H1 (cell line): ENCODE measurements at regions not wholly inside any gene's neighbourhood (a gene's known extent, or its start where the extent isn't known, plus 50 kb on each side); places are given as distances from the start of the nearest gene placed in this dataset.

ENCODE experiments used
- CTCF ChIA-PET: fragments of 300-600 bp; sonication (Branson Sonifier 250); formaldehyde crosslinking; loops from one replicate; lab custom pipeline; 2021; ENCODE audit not compliant: partially characterized antibody; lab: Charles Lee
- POLR2A ChIA-PET: fragments of 300-600 bp; sonication (Branson Sonifier 250); formaldehyde crosslinking; loops from one replicate; lab custom pipeline; 2021; ENCODE audit warnings: inconsistent platforms; ENCODE audit not compliant: partially characterized antibody; lab: Charles Lee
- DNase-seq, 2 experiments: peaks; one replicate each; pipeline versions ENCODE4 v3.0.0 to v3.0.0-alpha.2; 2010 to 2022; ENCODE audit warnings: low spot score in 2 of 2, low read depth in 1 of 2, mixed read lengths in 1 of 2
- FAIRE-seq: peaks from 2 replicates; lab custom pipeline; 2011; peaks lifted over from hg19 to GRCh38; lab: Jason Lieb, UNC
- H2AFZ ChIP-seq: 2 replicates; pipeline ENCODE4 v1.8.1; 2012; ENCODE audit warnings: low read length, inconsistent platforms
- H2AK5ac ChIP-seq: 2 replicates; pipeline ENCODE4 v1.6.1; 2013; ENCODE audit warnings: low read depth, low read length
- H2BK120ac ChIP-seq: replicated peaks from 2 replicates; pipeline ENCODE3; 2013; ENCODE audit warnings: low read depth, low read length, inconsistent platforms
- H2BK12ac ChIP-seq: 2 replicates; pipeline ENCODE4 v1.6.1; 2013; ENCODE audit warnings: low read depth, low read length
- H2BK15ac ChIP-seq: 2 replicates; pipeline ENCODE4 v1.6.1; 2013; ENCODE audit warnings: low read length
- H2BK20ac ChIP-seq: 2 replicates; pipeline ENCODE4 v1.6.1; 2013; ENCODE audit warnings: low read length
- H2BK5ac ChIP-seq: 2 replicates; pipeline ENCODE4 v1.6.1; 2013; ENCODE audit warnings: low read depth, low read length
- H3K14ac ChIP-seq: 2 replicates; pipeline ENCODE4 v1.6.1; 2013; ENCODE audit warnings: inconsistent platforms; ENCODE audit not compliant: insufficient read length
- H3K18ac ChIP-seq: 2 replicates; pipeline ENCODE4 v1.6.1; 2013; ENCODE audit warnings: low read length; ENCODE audit errors: extremely low read depth
- H3K23ac ChIP-seq: 2 replicates; pipeline ENCODE4 v1.6.1; 2013; ENCODE audit warnings: inconsistent platforms; ENCODE audit not compliant: insufficient read length
- H3K23me2 ChIP-seq: 2 replicates; pipeline ENCODE4 v1.6.1; 2013; ENCODE audit warnings: low read depth, low read length
- H3K27ac ChIP-seq: 2 replicates; pipeline ENCODE4 v1.6.1; 2011; ENCODE audit warnings: low read depth, low read length, inconsistent platforms
- H3K27me3 ChIP-seq, 4 experiments: replicated peaks in 1 of 4; 1 replicate in 1 of 4; 2 replicates in 3 of 4; pipeline versions ENCODE4 v1.6.1 to v1.8.1; 2011 to 2013; ENCODE audit warnings: low read length in 3 of 4, mild to moderate bottlenecking in 3 of 4, inconsistent platforms in 2 of 4, mixed read lengths in 2 of 4, moderate library complexity in 1 of 4; ENCODE audit not compliant: control insufficient read depth in 3 of 4, insufficient read depth in 3 of 4; ENCODE audit errors: extremely low read depth in 1 of 4
- H3K36me3 ChIP-seq, 4 experiments: 2 replicates each; pipeline versions ENCODE4 v1.6.1 to v1.8.1; 2011 to 2013; ENCODE audit warnings: mild to moderate bottlenecking in 4 of 4, low read length in 3 of 4, moderate library complexity in 2 of 4, control low read depth in 1 of 4, inconsistent platforms in 1 of 4; ENCODE audit not compliant: insufficient read depth in 4 of 4, control insufficient read depth in 2 of 4
- H3K4ac ChIP-seq: replicated peaks from 2 replicates; pipeline ENCODE3; 2013; ENCODE audit warnings: low read length, low read depth, mixed read lengths, inconsistent platforms; ENCODE audit not compliant: insufficient read length
- H3K4me1 ChIP-seq, 4 experiments: replicated peaks in 1 of 4; 1 replicate in 1 of 4; 2 replicates in 3 of 4; pipeline versions ENCODE4 v1.6.1 to v1.8.1; 2011 to 2013; ENCODE audit warnings: low read length in 3 of 4, inconsistent platforms in 2 of 4, mixed read lengths in 1 of 4; ENCODE audit not compliant: insufficient read depth in 4 of 4, control insufficient read depth in 3 of 4
- H3K4me2 ChIP-seq, 2 experiments: 2 replicates each; pipeline versions ENCODE4 v1.6.1 to v1.8.1; 2011 to 2013; ENCODE audit warnings: low read depth in 2 of 2, low read length in 2 of 2, control low read depth in 1 of 2, inconsistent platforms in 1 of 2, mild to moderate bottlenecking in 1 of 2; ENCODE audit not compliant: insufficient read depth in 1 of 2
- H3K4me3 ChIP-seq, 4 experiments: fragments of 200-600, 300-600 bp in 1 of 4; sonication (generic), shearing (Covaris generic), sonication (Bioruptor Twin) in 1 of 4; 2 replicates each; pipeline versions ENCODE4 v1.5.1 to v1.8.1; 2011 to 2016; ENCODE audit warnings: low read length in 4 of 4, low read depth in 3 of 4, control low read depth in 2 of 4, inconsistent platforms in 2 of 4, mild to moderate bottlenecking in 2 of 4, mixed read lengths in 1 of 4, moderate library complexity in 1 of 4; ENCODE audit not compliant: insufficient read depth in 2 of 4; ENCODE audit errors: extremely low read depth in 1 of 4
- H3K56ac ChIP-seq: replicated peaks from 2 replicates; pipeline ENCODE3; 2013; ENCODE audit warnings: low read depth, mild to moderate bottlenecking, mixed read lengths, low read length, inconsistent platforms; ENCODE audit not compliant: insufficient read length
- H3K79me1 ChIP-seq: 2 replicates; pipeline ENCODE4 v1.6.1; 2013; ENCODE audit warnings: low read depth, low read length, control low read depth
- H3K79me2 ChIP-seq, 2 experiments: 2 replicates each; pipeline versions ENCODE4 v1.6.1 to v1.8.1; 2012 to 2013; ENCODE audit warnings: low read length in 2 of 2, mild to moderate bottlenecking in 2 of 2, inconsistent platforms in 1 of 2; ENCODE audit not compliant: insufficient read depth in 2 of 2, control insufficient read depth in 1 of 2
- H3K9ac ChIP-seq, 4 experiments: replicated peaks in 1 of 4; 1 replicate in 1 of 4; 2 replicates in 3 of 4; pipeline versions ENCODE4 v1.6.1 to v1.8.1; 2011 to 2013; ENCODE audit warnings: low read depth in 3 of 4, low read length in 3 of 4, control low read depth in 2 of 4, mild to moderate bottlenecking in 2 of 4, moderate library complexity in 2 of 4, inconsistent platforms in 1 of 4; ENCODE audit errors: extremely low read depth in 1 of 4
- H3K9me3 ChIP-seq, 2 experiments: 2 replicates each; pipeline versions ENCODE4 v1.6.1 to v1.8.1; 2012 to 2013; ENCODE audit warnings: mild to moderate bottlenecking in 2 of 2, moderate library complexity in 2 of 2, control low read depth in 1 of 2, inconsistent platforms in 1 of 2, low read depth in 1 of 2, low read length in 1 of 2, mixed read lengths in 1 of 2; ENCODE audit not compliant: insufficient read depth in 2 of 2
- H4K20me1 ChIP-seq, 2 experiments: replicated peaks in 1 of 2; 2 replicates each; pipeline versions ENCODE3 to v1.8.1; 2011 to 2013; ENCODE audit warnings: inconsistent platforms in 2 of 2, low read length in 2 of 2, mild to moderate bottlenecking in 1 of 2; ENCODE audit not compliant: insufficient read depth in 2 of 2, control insufficient read depth in 1 of 2
- H4K5ac ChIP-seq: 2 replicates; pipeline ENCODE4 v1.6.1; 2013; ENCODE audit warnings: low read length, low read depth, mixed read lengths, inconsistent platforms; ENCODE audit not compliant: insufficient read length
- H4K8ac ChIP-seq: 2 replicates; pipeline ENCODE4 v1.8.0; 2013; ENCODE audit warnings: mild to moderate bottlenecking, moderate library complexity, low read length, inconsistent platforms; ENCODE audit not compliant: insufficient read depth; ENCODE audit errors: extremely low read depth
- H4K91ac ChIP-seq: replicated peaks from 2 replicates; pipeline ENCODE3; 2013; ENCODE audit warnings: low read length, mixed read lengths, inconsistent platforms; ENCODE audit not compliant: insufficient read length
- ATF3 ChIP-seq: IDR thresholded peaks from 2 replicates; pipeline ENCODE4 v1.6.1; 2011; ENCODE audit warnings: low read depth, mild to moderate bottlenecking, low read length; ENCODE audit not compliant: insufficient read depth
- CHD2 ChIP-seq: IDR thresholded peaks from 2 replicates; pipeline ENCODE4 v1.6.1; 2012; ENCODE audit warnings: low read length, improper control_type of control experiment
- CTCF ChIP-seq, 3 experiments: IDR thresholded peaks; 1 replicate in 2 of 3; 2 replicates in 1 of 3; pipeline versions ENCODE4 v1.5.1 to v1.6.1; 2011; ENCODE audit warnings: low read length in 3 of 3, mild to moderate bottlenecking in 3 of 3, inconsistent platforms in 2 of 3, low read depth in 1 of 3, moderate library complexity in 1 of 3; ENCODE audit not compliant: insufficient read depth in 1 of 3; ENCODE audit errors: control extremely low read depth in 1 of 3
- GTF2F1 ChIP-seq: IDR thresholded peaks from 2 replicates; pipeline ENCODE4 v1.6.1; 2012; ENCODE audit warnings: low read depth, low read length, improper control_type of control experiment, borderline replicate concordance
- HDAC6 ChIP-seq: IDR thresholded peaks from one replicate; pipeline ENCODE4 v1.7.1; 2012; ENCODE audit warnings: low read depth, mild to moderate bottlenecking, inconsistent platforms, low read length, moderate library complexity
- PHF8 ChIP-seq: fragments of 200-600 bp; sonication (generic); conservative IDR thresholded peaks from 2 replicates; pipeline ENCODE4 v1.7.1; 2012; ENCODE audit warnings: low read depth, mild to moderate bottlenecking, inconsistent platforms, low read length, moderate library complexity
- RXRA ChIP-seq: IDR thresholded peaks from 2 replicates; pipeline ENCODE4 v1.6.1; 2011; ENCODE audit warnings: low read depth, mild to moderate bottlenecking, low read length, moderate library complexity; ENCODE audit not compliant: insufficient read depth
- SIRT6 ChIP-seq: IDR thresholded peaks from one replicate; pipeline ENCODE4 v1.7.1; 2012; ENCODE audit warnings: low read length, inconsistent platforms
- TAF1 ChIP-seq: IDR thresholded peaks from 2 replicates; pipeline ENCODE4 v1.6.1; 2011; ENCODE audit warnings: mild to moderate bottlenecking, low read depth, low read length
- YY1 ChIP-seq: IDR thresholded peaks from 2 replicates; pipeline ENCODE4 v1.6.1; 2011; ENCODE audit warnings: low read depth, mild to moderate bottlenecking, low read length
- WGBS, 2 experiments: shearing (Covaris generic) in 1 of 2; methylation state at CpG; one replicate each; pipeline versions ENCODE4 v1.1.6 to v1.1.7; 2013 to 2015; ENCODE audit warnings: low lambda C conversion rate in 2 of 2, mixed read lengths in 2 of 2, inconsistent platforms in 1 of 2, low coverage in 1 of 2, missing lambda C conversion rate in 1 of 2; ENCODE audit not compliant: insufficient replicate concordance in 2 of 2, insufficient coverage in 1 of 2, insufficient read length in 1 of 2; ENCODE audit errors: extremely low coverage in 1 of 2, missing lambda C conversion rate in 1 of 2; 5-methylcytosine and 5-hydroxymethylcytosine counted together

GRCh38 chr9:107899961-107900330 is 410.4 kb upstream of the KLF4 start:
- H3K56ac ChIP-seq: no peak overlapping the region
- WGBS, 2 experiments: 89% methylated on average over 1 of the region's 1 CpG; no CpG with 5 or more reads in 1 of the 2 experiments
- no peak overlapping the region for H2BK120ac ChIP-seq
- H3K14ac ChIP-seq: no peak overlapping the region
- no peak overlapping the region for H2AK5ac ChIP-seq
- H2BK5ac ChIP-seq: no peak overlapping the region
- no peaks in the 10 kb centered on the region for H3K27me3 ChIP-seq
- H3K23ac ChIP-seq: no peak overlapping the region
- H3K36me3 ChIP-seq: no peaks in the 10 kb centered on the region
- ChIA-PET CTCF (interaction anchor here (1.1 to 2.6 kb wide), 2 partner anchors 27 to 29 kb away, joined by 6 to 7 read pairs; no protein-coding TSS in a partner anchor), POLR2A (no interaction called here)
- no peak overlapping the region for H3K4ac ChIP-seq
- H3K9me3 ChIP-seq: no peaks in the 10 kb centered on the region
- H2BK12ac ChIP-seq: no peak overlapping the region
- no peaks in the 10 kb centered on the region for H3K79me2 ChIP-seq
- no peak overlapping the region for H3K4me3 ChIP-seq
- H4K91ac ChIP-seq: no peak overlapping the region
- no peak overlapping the region for H3K4me2 ChIP-seq
- no peaks in the 10 kb centered on the region for H3K23me2 ChIP-seq
- no peak overlapping the region for H4K8ac ChIP-seq
- H3K18ac ChIP-seq: no peak overlapping the region
- H4K5ac ChIP-seq: no peak overlapping the region
- no peak for FAIRE-seq
- H3K9ac ChIP-seq: no peak overlapping the region
- no peak overlapping the region for H3K27ac ChIP-seq
- H2AFZ ChIP-seq: no peak overlapping the region
- no peak overlapping the region for H2BK20ac ChIP-seq
- no peak for DNase-seq
- no peaks in the 10 kb centered on the region for H3K4me1 ChIP-seq
- TF ChIP-seq CHD2: no peak
- no peak for TF ChIP-seq SIRT6
- TF ChIP-seq PHF8: no peak
- TF ChIP-seq YY1: no peak
- no peak for TF ChIP-seq TAF1
- TF ChIP-seq ATF3: no peak
- TF ChIP-seq RXRA: no peak
- TF ChIP-seq CTCF (IDR thresholded peaks at IDR 0.05; ENCODE audit: control extremely low read depth in 1 of 3, insufficient read depth in 1 of 3, low read depth in 1 of 3, low read length in 3 of 3): no peak
- no peak for TF ChIP-seq HDAC6
- no peak for TF ChIP-seq GTF2F1
- H2BK15ac ChIP-seq: no peak overlapping the region
- no peaks in the 10 kb centered on the region for H3K79me1 ChIP-seq
- no peaks in the 10 kb centered on the region for H4K20me1 ChIP-seq
